Inflammatory macrophage treated with lipopolysaccharide for 1 hour (primary cell): ENCODE measurements at regions not wholly inside any gene's neighbourhood (a gene's known extent, or its start where the extent isn't known, plus 50 kb on each side); places are given as distances from the start of the nearest gene placed in this dataset.
"Not testable (repeated sequence)": the region's sequence is repeated elsewhere in the genome, so short reads cannot be mapped to it uniquely, and the experiment has no call there.

Experiments used
- DNase-seq, 2 donors: peaks; one replicate each; pipeline ENCODE4 v3.0.0-alpha.2; 2020 to 2022

DNA sequence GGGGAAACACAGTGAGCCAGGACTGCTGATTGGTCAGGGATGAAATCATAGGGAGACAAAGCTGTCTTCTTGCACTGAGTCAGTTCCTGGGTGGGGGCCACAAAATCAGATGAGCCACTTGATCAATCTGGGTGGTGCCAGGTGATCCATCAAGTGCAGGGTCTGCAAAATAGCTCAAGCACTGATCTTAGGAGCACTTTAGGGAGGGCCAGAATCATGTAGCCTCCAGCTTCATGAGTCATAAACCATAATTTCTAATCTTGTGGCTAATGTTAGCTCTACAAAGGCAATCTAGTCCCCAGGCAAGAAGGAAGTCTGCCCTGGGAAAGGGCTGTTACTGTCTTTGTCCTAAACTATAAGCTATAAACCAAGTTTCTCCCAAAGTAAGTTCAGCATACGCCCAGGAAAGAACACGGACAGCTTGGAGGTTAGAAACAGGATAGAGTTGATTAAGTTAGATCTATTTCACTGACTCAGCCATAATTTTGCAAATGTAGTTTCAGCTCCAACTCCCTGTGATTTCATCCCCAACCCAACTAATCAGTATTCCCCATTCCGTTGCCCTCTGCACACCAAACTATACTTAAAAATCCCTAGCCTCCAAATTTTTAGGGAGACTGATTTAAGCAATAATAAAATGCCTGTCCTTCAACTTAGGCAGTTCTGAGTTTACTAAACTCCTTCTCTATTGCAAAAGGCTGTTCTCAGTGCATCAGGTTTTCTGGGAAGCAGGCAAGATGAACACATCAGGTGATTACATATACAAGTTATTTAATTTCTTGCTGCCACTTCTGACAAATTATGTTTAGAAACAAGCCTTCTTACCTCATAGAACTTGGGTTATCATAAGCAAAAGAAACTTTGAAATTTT lies 226.9 kb upstream of the SPOPL start:
- DNase-seq = no peak

DNA sequence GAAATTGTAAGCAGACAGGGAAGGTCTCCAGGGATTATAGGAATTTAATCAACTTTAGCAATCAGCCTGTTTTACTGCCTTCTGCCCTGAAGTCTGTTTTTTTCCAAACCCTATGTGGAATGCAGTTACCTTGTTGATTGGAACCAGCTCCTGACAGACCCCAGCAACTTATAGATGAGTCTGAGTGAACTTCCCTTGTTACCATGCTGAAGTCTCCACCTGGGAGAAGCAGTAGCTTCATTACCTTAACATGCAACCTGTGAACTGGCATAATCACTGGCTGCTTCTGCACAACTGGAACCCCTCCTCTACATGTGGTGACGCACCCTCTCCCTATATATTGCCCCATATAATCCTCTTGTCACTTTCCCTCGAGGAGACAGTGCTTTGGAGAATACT lies 226.3 kb upstream of the SPOPL start:
- DNase-seq = no peak

DNA sequence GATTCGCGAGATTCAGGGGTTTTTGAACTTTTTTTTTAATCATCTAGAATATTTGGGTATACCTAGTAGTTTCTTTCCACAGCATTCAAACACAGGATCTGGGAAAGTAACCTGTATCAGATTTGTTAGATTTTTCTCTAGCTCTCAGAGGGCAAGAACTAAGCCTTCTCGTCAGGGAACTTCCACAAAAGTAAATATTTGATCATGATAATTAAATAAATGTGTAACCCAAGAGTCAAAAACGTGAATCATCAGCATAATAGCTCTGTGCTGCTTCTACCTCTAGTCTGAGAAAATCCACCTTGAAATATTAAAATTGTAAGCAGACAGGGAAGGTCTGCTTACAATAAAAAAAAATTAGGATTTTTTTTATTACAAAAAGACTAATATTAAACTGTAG lies 225.7 kb upstream of the SPOPL start:
- DNase-seq = no peak

DNA sequence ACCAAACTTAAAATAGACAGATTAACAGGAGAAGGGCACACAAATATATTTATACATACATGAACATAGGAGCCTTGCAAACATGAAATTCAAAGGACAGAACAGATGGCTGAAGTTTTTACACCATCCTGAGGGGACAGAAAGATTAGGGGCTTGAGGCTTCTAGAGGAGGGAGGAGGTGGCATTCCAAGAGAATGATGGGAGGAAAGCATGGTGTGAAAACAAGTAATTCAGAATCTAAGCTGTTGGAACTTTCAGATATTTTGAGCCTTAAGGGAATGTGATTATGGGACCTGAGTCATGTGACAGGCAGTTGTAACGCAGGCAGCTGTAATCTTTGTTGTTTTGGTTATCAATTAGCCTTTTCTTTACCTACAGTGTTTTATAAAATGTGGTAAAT lies 225.2 kb upstream of the SPOPL start:
- no peak for DNase-seq

DNA sequence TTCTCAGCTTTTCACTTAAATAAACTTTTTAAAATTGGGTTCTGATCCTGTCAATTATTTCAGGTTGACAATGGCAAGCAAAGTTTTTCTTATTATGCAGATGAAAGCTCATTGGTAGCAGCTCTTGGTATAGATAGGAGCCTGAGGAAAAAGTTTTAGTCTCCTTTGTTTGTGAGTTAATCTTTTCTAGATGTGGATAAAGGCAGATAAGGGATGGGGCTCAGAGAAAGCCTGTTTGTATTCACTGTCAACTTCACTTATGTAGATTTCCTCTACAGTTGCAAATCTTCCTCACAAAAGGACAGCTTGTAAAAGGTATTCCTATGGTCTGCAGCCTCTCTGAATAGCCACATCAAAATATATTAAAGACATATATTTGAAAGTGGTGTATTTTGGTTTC lies 224.5 kb upstream of the SPOPL start:
- DNase-seq = no peak

DNA sequence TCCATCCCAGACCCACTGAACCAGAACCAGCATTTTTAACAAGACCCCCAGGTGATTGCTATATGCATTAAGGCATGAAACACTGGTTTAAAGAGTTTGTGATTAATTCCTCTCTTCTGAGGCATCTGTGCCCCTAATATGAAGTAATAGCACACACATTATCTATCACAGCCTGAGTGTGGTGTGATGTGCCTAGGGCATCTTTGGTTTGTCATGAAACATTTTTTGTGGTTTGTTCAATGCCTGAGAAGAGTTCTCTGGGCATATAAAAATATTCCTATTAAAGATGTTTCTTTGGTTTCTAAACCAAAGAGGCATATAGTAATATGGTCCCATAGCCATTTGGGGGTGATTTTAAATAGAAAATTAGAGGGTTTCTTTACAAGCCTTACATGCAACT lies 221.7 kb upstream of the SPOPL start:
- DNase-seq = no peak

DNA sequence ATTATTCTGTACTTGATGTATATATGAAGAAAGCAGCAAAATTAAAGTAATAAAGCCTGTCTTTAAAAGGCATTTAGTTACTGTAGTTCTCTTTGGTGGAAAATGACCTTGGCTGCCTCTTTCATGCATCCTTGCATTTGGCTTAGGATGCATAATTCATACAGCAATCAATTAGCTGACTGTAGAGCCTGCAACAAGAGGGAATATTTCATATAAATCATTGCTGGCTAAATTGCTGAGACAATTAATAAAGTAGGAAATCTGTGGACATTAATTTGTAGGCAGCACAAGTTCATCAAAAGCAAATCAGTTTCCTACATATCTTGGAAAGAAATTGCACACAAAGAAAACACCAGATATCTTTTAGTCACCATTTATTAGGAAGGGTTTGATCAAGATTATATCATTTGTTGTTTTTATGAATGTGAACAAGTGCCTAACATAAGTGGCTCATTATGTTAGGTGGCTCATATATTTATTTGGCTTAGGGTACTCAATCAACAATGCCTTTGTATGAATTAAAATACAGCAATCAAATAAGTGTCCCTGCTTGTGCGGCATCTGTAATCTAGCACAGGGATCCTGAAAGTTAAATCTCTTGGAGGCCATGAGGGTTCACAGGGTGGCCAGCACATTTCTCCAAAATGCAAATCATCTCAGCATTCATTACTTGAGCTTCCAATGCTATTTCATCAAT lies 220.4 kb upstream of the SPOPL start:
- no peak for DNase-seq

DNA sequence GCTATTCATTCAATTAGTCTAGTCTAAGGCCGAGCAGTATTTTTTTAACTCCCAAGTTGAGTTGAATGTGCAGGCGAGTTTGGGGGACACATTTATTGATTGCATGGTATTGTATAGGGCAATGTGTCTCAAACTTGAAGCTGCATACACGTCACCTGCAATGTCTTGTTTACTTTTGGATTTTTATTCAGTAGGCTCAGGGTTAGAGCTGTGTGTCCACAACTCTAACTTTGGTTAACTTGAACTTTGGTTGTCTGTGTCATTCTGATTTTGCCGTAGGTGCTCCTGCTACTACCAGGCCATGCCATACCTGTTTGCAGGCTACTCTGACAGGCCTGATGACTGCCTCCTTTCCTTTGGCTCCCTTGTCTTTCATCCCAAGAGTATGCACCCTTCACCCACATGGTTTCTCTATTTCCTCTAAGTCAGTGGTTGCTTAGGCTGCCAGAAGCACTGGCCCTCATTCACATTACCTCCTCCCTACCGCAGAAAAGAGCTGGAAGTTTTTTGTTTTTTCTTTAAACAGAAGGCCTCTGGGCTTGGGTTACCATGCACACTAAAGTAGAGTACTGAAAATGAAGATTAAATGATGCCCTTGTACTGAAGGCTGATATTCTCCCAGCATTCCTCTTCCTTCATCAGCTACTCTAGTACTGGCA lies 219.4 kb upstream of the SPOPL start:
- DNase-seq = no peak

DNA sequence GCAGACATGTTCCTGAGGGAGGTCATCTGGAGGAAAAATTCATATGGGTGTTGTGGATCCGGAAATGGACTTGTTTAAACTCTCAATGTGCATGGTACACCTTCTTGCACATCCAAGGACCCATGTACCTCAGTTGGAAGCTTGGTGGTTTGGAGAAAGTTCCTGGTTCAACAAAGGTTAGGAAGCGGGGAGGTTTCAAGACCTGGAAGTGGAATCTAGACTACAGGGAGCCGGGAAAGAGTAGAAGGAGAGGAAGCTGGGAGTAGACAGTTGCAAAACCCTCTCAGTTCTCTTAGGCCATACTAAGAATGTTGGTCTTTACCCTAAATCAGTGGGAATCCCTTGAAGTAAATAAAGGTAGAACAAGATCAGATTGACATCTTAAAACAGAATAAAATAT lies 209.8 kb upstream of the SPOPL start:
- DNase-seq = no peak

DNA sequence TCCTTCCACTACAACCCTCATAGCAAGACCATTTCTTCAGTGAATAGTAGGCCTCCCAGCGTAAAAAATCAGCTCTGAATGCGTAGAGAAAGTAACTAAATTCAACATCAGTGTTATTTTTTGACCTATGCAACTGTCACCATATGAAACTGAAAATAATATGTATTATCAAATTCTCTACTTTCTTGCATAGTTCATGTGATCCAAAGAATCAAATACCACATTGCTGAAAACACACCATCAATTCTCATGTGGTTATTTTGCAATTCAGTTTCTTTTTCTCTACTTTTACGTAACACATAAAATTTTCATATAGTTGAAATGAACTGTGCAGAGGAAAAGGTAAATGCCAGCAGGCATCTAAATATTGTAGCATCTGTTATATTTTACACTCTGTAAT lies 208.5 kb upstream of the SPOPL start:
- no peak for DNase-seq

DNA sequence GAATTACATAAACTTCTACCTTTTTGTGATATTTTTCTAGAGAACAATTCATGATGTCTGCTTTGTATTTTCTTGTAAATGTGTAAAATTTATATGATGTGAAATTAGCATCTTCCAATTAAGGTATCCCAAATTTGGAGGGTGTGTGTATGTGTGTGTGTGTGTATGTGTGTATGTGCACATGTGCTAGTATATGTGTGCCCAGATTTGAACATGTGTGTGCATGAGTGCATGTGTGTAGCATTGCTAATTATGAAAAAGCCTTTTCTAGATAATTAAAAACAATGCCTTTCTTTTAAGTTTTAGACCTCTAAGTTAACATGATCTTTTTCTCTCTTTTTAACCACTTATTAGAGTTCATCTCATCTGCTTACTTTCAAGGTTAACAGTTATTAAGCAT lies 208.0 kb upstream of the SPOPL start:
- no peak for DNase-seq

DNA sequence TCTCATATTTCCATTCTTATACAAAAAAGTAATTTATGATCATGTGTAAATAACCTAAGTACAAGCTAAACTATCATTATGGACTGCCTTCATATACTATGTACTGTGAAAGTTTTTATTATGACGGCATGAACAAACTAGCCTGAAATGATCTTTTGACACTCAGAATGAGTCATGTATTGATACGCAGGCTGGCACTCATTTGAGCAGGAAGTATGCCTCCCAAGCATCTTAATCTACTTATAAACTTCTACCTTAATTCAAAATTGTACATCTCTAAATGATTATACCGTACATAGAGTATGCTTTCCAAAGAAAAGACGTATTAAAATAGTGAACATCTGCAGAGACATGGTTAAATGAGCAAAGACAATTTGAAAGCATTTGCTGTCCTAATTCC lies 207.1 kb upstream of the SPOPL start:
- DNase-seq = no peak

DNA sequence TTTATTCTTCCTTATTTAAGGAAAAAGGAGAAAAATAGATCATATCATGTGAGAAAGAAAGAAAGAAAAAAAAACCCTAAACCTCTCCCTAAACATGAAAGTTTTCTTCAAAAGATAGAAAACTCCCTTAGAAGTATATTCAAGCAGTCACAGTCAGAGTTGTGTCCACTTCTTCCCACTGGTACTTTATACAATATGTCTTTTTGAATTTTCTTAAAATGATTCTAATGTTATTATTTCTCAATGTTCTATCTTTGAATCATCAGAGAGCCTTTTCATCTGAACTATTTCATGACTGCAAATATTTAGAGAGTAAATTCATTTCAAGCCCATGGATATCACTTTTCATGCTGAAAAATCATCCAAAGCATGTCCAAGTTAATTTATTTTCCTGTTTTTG lies 205.2 kb upstream of the SPOPL start:
- DNase-seq = no peak

DNA sequence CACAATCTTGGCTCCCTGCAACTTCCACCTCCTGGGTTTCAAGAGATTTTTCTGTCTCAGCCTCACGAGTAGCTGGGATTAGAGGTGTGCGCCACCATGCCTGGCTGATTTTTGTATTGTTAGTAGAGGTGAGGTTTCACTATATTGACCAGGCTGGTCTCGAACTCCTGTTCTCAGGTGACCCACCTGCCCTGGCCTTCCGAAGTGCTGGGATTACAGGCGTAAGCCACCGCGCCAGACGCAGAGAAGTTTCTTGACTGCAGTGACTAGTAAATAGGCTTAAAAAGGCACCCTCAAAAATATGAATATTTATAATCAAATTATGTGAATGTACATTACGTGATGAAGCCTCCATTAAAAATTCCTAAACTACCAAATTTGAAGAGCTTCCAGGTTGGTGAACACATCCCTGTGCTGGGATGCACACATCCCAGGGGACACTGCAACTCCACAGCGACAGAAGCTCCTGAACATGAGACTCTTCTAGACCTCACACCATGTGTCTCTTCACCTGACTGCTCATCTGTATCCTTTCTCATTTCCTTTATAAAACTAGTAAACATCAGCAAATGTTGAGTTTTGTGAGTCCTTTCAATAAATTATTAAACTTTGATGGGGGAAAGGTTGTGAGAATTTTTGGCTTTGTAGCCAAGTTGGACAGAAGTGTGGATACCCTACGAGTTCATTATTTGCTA lies 203.3 kb upstream of the SPOPL start:
- no peak for DNase-seq

DNA sequence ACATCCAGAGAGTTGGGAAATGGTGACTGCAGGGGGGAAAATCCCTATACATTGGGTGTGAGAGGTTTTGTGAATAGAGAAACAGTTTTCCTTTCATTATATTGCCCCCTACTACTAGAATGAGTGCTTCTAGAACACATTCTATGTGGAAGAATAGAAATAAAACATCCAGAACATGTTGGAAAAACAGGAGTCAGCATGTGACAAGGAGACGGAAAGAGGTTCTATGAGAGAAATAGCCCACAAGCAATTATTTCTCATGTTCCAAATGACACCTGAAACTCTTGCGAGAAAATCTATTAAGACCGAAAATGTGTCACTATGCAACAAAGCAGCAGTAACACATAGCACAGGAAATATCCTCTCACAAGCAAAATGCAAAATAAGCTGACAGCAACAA lies 202.7 kb upstream of the SPOPL start:
- DNase-seq = no peak

DNA sequence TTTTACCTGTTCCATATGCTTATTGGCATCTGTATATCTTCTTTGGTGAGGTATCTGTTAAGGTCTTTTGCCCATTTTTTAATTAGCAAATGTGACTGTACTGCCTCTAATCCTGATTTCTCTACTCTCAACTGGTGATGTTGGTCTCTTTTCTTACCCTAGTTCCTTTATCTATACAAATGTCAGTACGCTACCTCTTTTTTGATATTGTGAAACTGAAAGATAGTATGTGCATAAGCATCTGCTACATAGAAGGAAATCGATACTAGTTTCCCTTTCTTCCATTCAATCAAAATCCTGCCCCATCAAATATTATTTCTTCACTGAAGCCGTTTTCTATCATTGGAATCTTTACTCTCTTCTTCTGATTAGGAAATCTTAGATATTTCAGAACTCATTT lies 194.9 kb upstream of the SPOPL start:
- no peak for DNase-seq

DNA sequence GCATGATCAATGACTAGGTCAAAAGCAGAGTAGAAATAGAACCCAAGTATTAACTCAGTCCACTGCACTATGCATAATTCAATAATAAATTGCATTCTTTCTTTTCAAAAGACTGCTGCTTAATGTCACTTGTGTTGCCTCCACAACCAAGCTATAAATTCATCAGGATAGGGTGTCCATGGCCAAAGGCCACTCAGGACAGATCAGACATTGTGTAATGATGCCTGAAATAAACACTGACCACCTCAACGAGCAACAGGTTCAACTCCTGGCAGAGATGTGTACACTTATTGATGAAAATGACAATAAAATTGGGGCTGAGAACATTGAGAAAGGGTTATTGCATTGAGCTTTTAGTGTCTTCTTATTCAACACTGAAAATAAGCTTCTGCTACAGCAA lies 194.5 kb upstream of the SPOPL start:
- DNase-seq = no peak

DNA sequence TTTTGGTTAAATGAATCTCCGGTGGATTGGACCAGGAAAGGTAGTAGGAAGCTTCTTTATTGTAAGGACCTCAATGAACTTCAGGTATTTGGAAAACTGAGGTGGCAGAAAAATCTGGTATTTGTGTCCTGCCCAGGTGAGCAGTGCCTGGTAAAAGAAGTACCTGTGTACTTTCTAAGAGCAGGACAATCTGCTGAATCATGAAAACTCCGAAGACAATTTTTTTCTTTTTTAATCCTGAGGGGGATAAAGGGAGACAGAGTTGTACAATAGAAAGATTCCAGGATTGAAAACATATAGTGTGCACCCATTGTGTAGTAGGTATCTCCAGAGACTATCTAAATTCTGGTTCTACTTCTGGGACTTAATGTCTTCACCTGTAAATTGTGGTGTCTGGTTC lies 191.8 kb upstream of the SPOPL start:
- no peak for DNase-seq

DNA sequence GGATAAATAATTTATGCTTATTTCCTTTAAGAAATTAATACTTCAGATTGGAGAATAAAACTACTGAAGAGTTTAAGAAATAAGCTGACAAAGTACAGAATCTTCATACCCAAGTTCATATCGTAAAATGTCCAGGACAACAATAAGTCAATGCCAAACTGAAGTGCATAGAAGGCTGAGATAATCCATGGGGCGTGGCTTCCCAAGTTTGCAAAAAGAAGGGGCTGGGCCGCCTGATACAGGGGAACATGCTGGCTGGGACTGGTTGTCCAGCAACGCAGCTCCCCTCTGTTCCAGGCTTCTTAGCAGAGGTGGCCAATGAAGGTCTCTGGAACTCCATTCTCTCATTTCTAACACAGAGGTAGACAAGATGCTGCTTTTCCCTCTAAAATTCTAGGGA lies 189.5 kb upstream of the SPOPL start:
- DNase-seq = no peak

DNA sequence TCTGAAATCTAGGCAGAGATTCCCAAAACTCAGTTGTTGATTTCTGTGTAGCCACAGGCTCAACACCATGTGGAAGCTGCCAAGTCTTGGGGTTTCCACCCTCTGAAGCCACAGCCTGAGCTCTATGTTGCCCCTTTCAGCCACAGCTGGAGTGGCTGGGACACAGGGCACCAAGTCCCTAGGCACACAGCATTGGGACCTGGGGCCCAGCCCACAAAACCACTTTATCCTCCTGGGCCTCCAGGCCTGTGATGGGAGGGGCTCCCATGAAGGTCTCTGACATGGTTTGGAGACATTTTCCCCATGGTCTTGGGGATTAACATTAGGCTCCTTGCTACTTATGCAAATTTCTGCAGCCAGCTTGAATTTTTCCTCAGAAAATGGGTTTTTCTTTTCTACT lies 186.0 kb upstream of the SPOPL start:
- not testable (repeated sequence) for DNase-seq

DNA sequence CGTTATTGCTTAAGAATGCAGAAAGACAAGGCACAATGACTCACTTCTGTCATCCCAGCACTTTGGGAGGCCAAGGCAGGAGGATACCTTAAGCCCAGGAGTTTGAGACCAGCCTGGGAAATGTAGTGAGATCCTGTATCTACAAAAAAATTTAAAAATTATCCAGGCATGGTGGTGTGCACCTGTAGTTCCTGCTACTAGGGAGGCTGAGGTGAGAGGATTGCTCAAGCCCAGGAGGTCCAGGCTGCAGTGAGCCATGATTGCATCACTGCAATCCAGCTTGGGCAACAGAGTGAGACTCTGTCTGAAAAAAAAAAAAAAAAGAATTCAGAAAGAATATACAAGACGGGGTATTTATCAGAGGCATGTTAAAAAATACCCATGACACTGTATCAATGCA lies 182.0 kb upstream of the SPOPL start:
- DNase-seq = no peak

DNA sequence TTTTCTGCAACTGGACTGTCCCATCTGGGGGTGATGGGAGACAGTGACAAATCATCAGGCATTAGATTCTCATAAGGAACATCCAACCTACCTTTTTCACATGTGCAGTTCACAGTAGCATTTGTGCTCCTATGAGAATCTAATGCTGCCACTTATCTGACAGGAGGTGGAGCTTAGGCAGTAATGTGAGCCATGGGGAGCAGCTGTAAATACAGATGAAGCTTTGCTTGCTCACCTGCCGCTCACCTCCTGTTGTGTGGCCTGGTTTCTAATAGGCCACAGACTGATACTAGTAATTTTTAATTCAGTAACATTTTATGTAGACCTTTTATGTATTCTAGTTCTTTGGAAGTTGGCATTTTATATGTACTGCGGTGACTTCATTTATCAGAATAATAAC lies 180.1 kb upstream of the SPOPL start:
- no peak for DNase-seq

DNA sequence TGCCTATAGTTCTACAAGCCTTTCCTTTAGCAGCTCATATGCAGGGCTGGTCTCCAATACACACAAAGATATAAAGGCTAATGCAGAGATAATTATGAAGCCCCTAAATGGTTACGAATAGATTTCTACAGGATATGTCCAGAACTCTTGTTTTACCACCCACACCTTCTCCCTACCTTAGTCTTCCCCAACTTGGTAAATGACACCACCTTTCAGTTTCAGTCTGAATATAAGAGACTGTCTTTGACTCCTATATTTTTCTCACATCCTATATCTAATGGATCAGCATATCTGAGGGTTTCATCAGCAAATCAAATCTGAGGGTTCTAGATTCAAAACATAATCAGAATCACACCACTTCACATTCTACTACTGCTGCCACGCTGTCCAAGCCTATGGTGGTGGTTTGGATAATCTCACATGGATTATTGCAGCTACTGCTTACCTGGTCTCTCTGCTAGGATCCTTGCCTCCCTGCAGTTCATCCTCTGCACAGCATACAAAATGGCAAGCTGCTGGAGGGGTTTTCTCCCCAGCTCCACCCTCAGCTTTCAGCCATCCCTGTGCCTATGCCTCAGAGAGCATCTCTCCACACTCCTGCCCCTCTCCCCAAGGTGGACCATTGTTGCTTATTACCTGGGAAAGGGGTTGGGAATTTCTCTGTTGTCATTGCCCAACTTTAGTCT lies 178.0 kb upstream of the SPOPL start:
- no peak for DNase-seq
